CD4-positive, alpha-beta T cell (primary cell): ENCODE measurements at regions not wholly inside any gene's neighbourhood (a gene's known extent, or its start where the extent isn't known, plus 50 kb on each side); places are given as distances from the start of the nearest gene placed in this dataset.

Experiments used
- ATAC-seq: fragments of 200-7000 bp; cut with Tn5 transposase; one replicate; pipeline ENCODE4 v1.10.0; 2022; ENCODE audit warnings: mild to moderate bottlenecking; ENCODE audit not compliant: poor library complexity
- CTCF ChIA-PET: fragments of 350-600 bp; sonication (Branson Sonifier 250); formaldehyde crosslinking; loops from one replicate; lab custom pipeline; 2021; ENCODE audit warnings: antibody characterized with exemption, inconsistent platforms; lab: Charles Lee
- POLR2A ChIA-PET: fragments of 350-600 bp; sonication (Branson Sonifier 250); formaldehyde crosslinking; loops from one replicate; lab custom pipeline; 2021; ENCODE audit warnings: antibody characterized with exemption, inconsistent platforms; lab: Charles Lee
- DNase-seq, 14 experiments: peaks; one replicate each; pipeline ENCODE4 v3.0.0-alpha.2; 2013 to 2020; ENCODE audit warnings: mixed read lengths in 2 of 14
- H3K27ac ChIP-seq, 2 donors: one replicate each; pipeline versions ENCODE4 v1.5.1 to v1.7.0; 2013; ENCODE audit warnings: low read length in 2 of 2, low read depth in 1 of 2, mild to moderate bottlenecking in 1 of 2
- H3K27me3 ChIP-seq, 2 experiments: 1 replicate in 1 of 2; 2 replicates in 1 of 2; pipeline versions ENCODE4 v1.6.1 to v1.7.0; 2013; ENCODE audit warnings: low read length in 2 of 2, control low read depth in 1 of 2, mild to moderate bottlenecking in 1 of 2, moderate library complexity in 1 of 2; ENCODE audit not compliant: insufficient read depth in 2 of 2, control insufficient read depth in 1 of 2
- H3K36me3 ChIP-seq: one replicate; pipeline ENCODE4 v1.6.1; 2013; ENCODE audit warnings: low read length, control low read depth; ENCODE audit not compliant: insufficient read depth
- H3K4me1 ChIP-seq: one replicate; pipeline ENCODE4 v1.6.1; 2013; ENCODE audit warnings: low read length, control low read depth; ENCODE audit not compliant: insufficient read depth
- H3K4me3 ChIP-seq: one replicate; pipeline ENCODE4 v1.5.1; 2013; ENCODE audit warnings: mild to moderate bottlenecking, low read length, moderate library complexity
- H3K9me3 ChIP-seq, 2 experiments: 1 replicate in 1 of 2; 2 replicates in 1 of 2; pipeline versions ENCODE4 v1.6.1 to v1.7.0; 2013; ENCODE audit warnings: low read length in 2 of 2, mild to moderate bottlenecking in 2 of 2, control low read depth in 1 of 2, moderate library complexity in 1 of 2; ENCODE audit not compliant: control insufficient read depth in 1 of 2, insufficient read depth in 1 of 2
- H3K27ac Mint-ChIP-seq: one replicate; pipeline ENCODE4 v1.8.0; 2020; ENCODE audit warnings: mixed read lengths
- H3K27me3 Mint-ChIP-seq: one replicate; pipeline ENCODE4 v1.8.0; 2021; ENCODE audit warnings: mixed read lengths
- H3K36me3 Mint-ChIP-seq: one replicate; pipeline ENCODE4 v1.8.0; 2021; ENCODE audit warnings: low read depth, mixed read lengths
- H3K4me1 Mint-ChIP-seq: one replicate; pipeline ENCODE4 v1.8.0; 2021; ENCODE audit warnings: low read depth, mixed read lengths
- H3K4me3 Mint-ChIP-seq: one replicate; pipeline ENCODE4 v1.8.0; 2020; ENCODE audit warnings: mild to moderate bottlenecking, mixed read lengths
- H3K9me3 Mint-ChIP-seq: one replicate; pipeline ENCODE4 v1.8.0; 2020; ENCODE audit warnings: mixed read lengths
- intact Hi-C, 2 experiments: fragments of 100-400 bp; cut with DNase I in 1 of 2; cut with micrococcal nuclease in 1 of 2; formaldehyde crosslinking; loops; one replicate each; pipeline versions ENCODE4 v1.15.1 to v1.9.0; 2023 to 2025; cut with DNase I, micrococcal nuclease
- TF ChIP-seq, protein P1 (sequence below): fragments of 200-600 bp; IDR thresholded peaks from one replicate; pipeline ENCODE4 v1.8.0; 2022; ENCODE audit warnings: antibody characterized with exemption, mild to moderate bottlenecking

DNA sequence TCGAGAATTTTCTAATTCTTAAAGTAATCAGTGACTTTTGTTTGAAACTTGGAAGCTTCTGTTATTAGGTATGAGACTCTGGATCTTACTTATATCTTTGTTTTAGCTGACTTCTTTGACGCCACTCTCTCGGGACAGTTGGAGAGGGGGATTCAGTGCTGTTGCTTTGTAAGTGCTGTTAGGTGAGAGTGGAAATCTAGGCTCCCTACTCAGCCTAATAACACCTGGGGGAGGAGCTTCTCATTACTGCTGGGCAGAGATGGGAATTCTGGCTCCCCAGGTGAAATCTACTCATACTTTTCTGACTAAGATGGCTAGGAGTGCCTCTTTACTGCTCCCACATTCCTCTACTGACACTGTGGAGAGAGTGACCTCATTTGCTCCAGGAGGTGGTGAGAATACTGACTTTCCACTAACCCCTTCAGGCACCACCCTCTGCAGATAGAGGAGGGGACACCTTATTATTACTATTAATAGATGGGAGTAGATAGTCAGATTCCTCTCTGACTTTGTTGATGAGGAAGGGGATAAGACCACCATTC is 324.9 kb upstream of the SPRY2 start:
- CTCF ChIA-PET: no interaction called here

GRCh38 chr13:80664950-80665349 is 324.0 kb upstream of the SPRY2 start:
- Histone ChIP-seq H3K4me1 (no peaks in the 10 kb centered on the region), H3K4me3 (no peak overlapping the region), H3K9me3 (no peaks in the 10 kb centered on the region), H3K36me3 (no peaks in the 10 kb centered on the region), H3K27me3 (no peaks in the 10 kb centered on the region), H3K27ac (no peak overlapping the region)
- CTCF ChIA-PET: no interaction called here
- no peaks in the 10 kb centered on the region for H3K27me3 Mint-ChIP-seq
- H3K36me3 Mint-ChIP-seq: no peaks in the 10 kb centered on the region
- H3K4me1 Mint-ChIP-seq: no peaks in the 10 kb centered on the region
- no peak overlapping the region for H3K27ac Mint-ChIP-seq
- TF ChIP-seq, protein P1, sequence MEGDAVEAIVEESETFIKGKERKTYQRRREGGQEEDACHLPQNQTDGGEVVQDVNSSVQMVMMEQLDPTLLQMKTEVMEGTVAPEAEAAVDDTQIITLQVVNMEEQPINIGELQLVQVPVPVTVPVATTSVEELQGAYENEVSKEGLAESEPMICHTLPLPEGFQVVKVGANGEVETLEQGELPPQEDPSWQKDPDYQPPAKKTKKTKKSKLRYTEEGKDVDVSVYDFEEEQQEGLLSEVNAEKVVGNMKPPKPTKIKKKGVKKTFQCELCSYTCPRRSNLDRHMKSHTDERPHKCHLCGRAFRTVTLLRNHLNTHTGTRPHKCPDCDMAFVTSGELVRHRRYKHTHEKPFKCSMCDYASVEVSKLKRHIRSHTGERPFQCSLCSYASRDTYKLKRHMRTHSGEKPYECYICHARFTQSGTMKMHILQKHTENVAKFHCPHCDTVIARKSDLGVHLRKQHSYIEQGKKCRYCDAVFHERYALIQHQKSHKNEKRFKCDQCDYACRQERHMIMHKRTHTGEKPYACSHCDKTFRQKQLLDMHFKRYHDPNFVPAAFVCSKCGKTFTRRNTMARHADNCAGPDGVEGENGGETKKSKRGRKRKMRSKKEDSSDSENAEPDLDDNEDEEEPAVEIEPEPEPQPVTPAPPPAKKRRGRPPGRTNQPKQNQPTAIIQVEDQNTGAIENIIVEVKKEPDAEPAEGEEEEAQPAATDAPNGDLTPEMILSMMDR: no peak
- no peak for DNase-seq
- peaks cover 4% of the 10 kb centered on the region for H3K9me3 Mint-ChIP-seq
- intact Hi-C loops: no loop called here
- POLR2A ChIA-PET: no interaction called here
- no peak overlapping the region for H3K4me3 Mint-ChIP-seq
- no peak for ATAC-seq

More for the DNA sequence above, 324.9 kb upstream of the SPRY2 start:
- Mint-ChIP-seq H3K4me1 (no peaks in the 10 kb centered on the region), H3K36me3 (no peaks in the 10 kb centered on the region), H3K4me3 (no peak overlapping the region), H3K27ac (no peak overlapping the region), H3K9me3 (peaks cover 4% of the 10 kb centered on the region), H3K27me3 (no peaks in the 10 kb centered on the region)
- no peak overlapping the region for H3K27ac ChIP-seq
- DNase-seq (no peak), ATAC-seq (no peak)
- no peaks in the 10 kb centered on the region for H3K4me1 ChIP-seq
- H3K36me3 ChIP-seq: no peaks in the 10 kb centered on the region
- H3K4me3 ChIP-seq: no peak overlapping the region
- intact Hi-C loops: no loop called here
- POLR2A ChIA-PET: no interaction called here
- H3K9me3 ChIP-seq: no peaks in the 10 kb centered on the region
- no peaks in the 10 kb centered on the region for H3K27me3 ChIP-seq
- TF ChIP-seq, protein P1: no peak

DNA sequence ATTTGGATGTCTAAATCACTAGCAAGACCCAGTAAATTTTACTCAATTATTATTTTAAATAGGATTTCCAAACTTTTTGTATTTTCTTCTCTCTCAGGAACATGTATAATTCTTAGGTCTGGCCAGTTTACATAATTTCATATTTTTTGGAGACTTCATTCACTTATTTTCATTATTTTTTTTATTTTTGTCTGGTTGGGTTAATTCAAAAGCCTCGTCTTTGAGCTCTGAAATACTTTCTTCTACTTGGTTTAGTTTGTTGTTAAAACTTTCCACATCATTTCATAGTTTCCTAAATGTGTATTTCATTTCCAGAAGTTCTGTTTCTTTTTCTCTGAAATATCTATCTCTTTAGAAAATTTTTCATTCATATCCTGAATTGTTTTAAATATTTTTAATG is 322.9 kb upstream of the SPRY2 start:
- Histone ChIP-seq H3K27ac (no peak overlapping the region), H3K4me1 (no peaks in the 10 kb centered on the region), H3K4me3 (no peak overlapping the region), H3K9me3 (peaks cover 0 to 4% of the 10 kb centered on the region in 2 experiments), H3K27me3 (no peaks in the 10 kb centered on the region), H3K36me3 (no peaks in the 10 kb centered on the region)
- no peaks in the 10 kb centered on the region for H3K27me3 Mint-ChIP-seq
- DNase-seq (no peak), ATAC-seq (no peak)
- intact Hi-C loops: no loop called here
- POLR2A ChIA-PET: no interaction called here
- H3K9me3 Mint-ChIP-seq: peaks cover 8% of the 10 kb centered on the region
- no peaks in the 10 kb centered on the region for H3K36me3 Mint-ChIP-seq
- TF ChIP-seq, protein P1: no peak
- CTCF ChIA-PET: no interaction called here
- no peaks in the 10 kb centered on the region for H3K4me1 Mint-ChIP-seq
- H3K4me3 Mint-ChIP-seq: no peak overlapping the region
- no peak overlapping the region for H3K27ac Mint-ChIP-seq
